ENCODE measurements at regions not wholly inside any gene's neighbourhood (a gene's known extent, or its start where the extent isn't known, plus 50 kb on each side); places are given as distances from the start of the nearest gene placed in this dataset.
"Not testable (repeated sequence)": the region's sequence is repeated elsewhere in the genome, so short reads cannot be mapped to it uniquely, and the experiment has no call there.

DNA sequence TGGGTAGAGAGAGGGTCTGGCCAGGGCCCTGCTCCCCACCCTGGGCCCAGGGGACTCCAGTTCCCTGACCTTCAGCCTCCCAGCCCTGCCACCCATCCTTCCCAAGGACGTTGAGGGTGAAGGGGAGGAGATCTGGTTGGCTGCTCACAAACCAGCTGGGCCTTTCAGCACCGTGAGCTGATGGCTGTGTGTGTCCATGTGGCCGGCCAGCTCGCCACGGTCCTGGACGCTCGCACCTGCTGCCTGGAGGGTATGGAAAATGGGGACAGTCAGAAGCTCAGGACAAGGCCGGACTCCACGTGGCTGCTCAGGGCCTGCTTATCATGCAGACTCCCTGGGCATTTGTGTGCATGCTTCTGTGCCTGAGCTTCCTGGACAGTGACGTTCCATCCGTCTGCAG lies 110.3 kb downstream of the NPIPB11 start:
- 89 to 94% methylated on average over 11 of the region's 11 CpGs for WGBS, 2 donors
- intact Hi-C loops (cut with DNase I; ENCODE audit: low total_unique reads); H3K4me3 ChIP-seq (ENCODE audit: low read depth, poor library complexity, severe bottlenecking): not testable (repeated sequence)
- peak in 1 of 2 donors; percentile 75 for DNase-seq (ENCODE audit: low spot score in 2 of 2)

DNA sequence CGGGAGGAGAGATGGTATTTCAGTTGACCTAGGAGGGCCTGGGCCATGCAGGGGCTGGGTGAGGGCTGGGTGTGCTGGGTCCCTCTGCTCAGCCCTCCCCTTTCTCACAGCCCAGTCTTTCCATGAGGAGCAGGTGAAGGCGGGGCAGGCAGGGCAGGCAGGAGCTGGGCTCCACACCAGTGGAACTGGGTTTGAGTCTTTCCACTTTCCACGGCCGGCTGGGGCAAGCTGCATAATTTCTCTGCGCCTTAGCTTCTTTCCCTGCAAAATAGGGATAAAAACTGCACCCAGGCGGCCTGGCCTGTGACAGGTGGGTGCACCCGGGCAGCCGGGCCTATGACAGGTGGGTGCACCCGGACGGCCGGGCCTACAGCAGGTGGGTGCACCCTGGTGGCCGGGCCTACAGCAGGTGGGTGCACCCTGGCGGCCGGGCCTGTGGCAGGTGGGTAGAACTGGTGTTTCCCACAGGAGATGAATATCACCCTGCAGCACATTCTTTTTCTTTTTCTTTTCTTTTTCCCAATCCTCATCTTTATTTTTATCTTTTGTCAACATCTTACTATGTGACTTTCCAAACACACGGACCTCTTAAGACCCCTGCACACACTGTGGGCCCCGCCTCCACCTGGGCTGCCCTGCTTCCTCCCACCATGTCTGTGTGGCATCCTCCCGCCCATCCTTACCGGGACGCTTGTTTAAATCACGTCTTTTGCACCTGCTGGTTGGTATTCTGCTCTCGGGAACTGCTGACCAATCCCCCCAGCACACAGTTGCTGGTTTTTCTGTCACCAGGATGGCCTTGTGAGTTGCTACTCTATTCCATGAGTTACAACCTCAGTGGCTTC lies 111.3 kb downstream of the NPIPB11 start:
- intact Hi-C loops (cut with DNase I; ENCODE audit: low total_unique reads); H3K4me3 ChIP-seq (ENCODE audit: low read depth, poor library complexity, severe bottlenecking): not testable (repeated sequence)
- DNase-seq (ENCODE audit: low spot score in 2 of 2), result peak in 1 of 2 donors; percentile 76
- WGBS, 2 donors, result 93 to 95% methylated on average over 15 to 21 of the region's 21 CpGs

DNA sequence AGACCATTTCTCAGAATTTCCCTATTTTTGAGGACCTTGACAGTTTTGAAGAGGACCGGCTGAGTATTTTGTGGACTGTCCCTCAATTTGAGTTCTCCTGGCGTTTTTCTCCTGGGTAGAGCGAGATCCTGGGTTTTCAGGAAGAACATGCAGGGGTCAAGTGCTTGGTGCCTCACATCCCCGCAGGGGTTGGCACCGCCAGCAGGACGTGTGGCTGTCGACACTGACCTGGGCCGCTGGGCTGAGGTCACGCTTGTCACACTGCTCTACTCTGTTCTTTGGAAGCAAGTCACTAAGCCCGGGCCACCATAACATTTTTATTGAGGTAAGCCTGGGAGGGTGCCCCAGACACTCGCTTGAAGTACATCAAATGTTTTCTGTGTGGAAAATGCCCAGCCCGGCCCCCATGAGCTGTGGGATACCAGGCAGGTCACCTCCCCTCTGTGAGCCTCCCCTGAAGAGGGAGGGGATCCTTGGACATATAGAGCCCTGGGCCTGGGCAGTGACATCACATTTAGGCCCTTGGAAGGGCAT lies 112.0 kb downstream of the NPIPB11 start:
- H3K4me3 ChIP-seq (ENCODE audit: low read depth, poor library complexity, severe bottlenecking); intact Hi-C loops (cut with DNase I; ENCODE audit: low total_unique reads): not testable (repeated sequence)
- peak in 1 of 2 donors; percentile 74 for DNase-seq (ENCODE audit: low spot score in 2 of 2)
- 94 to 95% methylated on average over 12 of the region's 12 CpGs for WGBS, 2 donors

DNA sequence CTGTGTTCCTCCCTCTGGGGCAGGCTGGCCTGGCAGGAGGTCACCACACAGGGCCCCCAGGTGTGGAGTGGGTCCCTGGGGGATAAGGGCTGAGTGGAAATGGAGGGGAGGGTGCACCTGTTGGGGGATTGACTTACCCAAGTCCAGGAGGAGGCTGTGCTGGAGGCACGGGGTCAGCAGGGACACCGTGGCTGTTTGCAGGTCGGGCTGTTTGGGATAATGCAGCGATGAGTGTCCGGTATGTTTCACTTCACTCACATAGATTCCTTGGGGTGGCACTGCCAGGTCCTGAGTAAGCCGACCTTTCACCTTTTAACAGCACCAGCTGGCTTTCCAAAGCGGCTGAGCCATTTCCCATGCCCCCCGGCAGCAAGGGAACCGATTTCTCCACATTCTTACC lies 113.0 kb downstream of the NPIPB11 start:
- intact Hi-C loops (cut with DNase I; ENCODE audit: low total_unique reads), result not testable (repeated sequence)

DNA sequence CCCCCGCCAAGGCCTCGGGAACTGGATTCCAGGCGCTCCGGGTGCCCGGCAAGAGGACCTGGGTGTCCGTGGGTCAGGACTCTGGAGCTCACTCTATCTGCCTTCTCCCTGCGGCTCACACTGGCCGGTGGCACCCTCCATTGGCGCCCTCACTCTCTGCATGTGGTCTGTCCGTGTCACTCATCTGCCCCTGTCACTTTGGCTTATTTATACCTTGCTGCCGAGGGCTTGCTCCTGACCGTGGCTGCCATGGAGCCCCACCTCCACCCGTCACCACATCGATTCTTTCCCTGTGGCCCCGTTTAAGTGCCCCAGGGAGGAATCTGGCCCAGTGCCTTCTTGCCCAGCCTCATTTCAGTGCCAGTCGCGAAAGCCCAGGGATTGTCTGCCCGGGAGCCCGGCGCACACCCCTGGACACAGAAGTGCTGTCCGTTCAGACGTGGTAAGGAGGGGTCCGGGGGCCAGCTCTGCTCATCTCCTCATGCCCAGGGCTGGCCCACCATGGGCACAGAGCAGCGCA lies 113.5 kb downstream of the NPIPB11 start:
- DNase-seq (ENCODE audit: low spot score in 2 of 2), result peak in 1 of 2 donors; percentile 85
- 81 to 91% methylated on average over 14 to 22 of the region's 24 CpGs for WGBS, 2 donors
- H3K4me3 ChIP-seq (ENCODE audit: low read depth, poor library complexity, severe bottlenecking); intact Hi-C loops (cut with DNase I; ENCODE audit: low total_unique reads): not testable (repeated sequence)

More for the DNA sequence above, 113.0 kb downstream of the NPIPB11 start:
- 92 to 96% methylated on average over 5 to 7 of the region's 9 CpGs for WGBS, 2 donors
- H3K4me3 ChIP-seq (ENCODE audit: low read depth, poor library complexity, severe bottlenecking), result not testable (repeated sequence)
- peak in 1 of 2 donors; percentile 75 for DNase-seq (ENCODE audit: low spot score in 2 of 2)

DNA sequence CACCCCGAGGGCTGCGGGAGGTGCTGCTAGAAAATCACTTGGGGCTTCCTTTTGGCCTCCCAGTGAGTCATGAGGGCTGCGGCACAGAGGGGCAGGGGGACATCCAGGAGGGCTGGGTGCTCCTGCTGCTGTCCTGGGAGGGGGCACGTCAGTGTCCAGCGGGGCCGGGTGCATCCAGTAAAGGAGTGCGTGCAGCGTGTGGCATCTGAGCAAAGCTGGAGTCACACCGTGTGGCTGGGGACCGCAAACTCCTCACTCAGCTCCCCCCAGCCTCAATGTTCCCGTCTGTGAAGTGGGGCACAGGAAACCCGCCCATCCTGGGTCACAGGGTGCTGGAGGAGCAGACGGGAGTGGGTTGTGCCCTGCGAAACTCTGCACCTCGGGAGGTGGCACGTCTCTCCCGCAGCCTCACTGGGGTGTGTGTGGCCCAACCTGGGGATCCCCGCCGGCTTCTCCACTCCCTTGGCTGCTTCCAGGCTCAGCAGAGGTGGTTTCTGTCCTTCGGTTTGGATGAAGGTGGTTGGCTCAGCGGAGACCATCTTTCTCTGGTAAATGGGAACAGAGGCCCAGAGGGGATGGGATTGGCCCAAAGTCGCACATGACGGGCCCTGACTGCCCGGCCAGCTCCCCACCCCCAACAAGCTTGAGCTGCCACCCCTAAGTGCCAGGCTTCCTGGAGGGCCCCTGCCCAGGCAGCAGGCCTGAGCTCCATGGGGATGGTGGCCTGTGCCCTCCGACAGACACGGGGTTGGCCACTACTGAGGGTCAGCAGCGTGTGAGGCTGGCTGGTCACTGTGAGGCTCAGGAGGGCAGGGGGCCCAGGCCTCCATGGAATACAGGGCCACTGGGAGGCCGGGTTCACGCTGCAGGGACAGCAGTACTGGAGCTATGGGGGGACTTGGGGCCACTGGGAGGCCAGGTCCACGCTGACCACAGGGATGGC lies 114.9 kb downstream of the NPIPB11 start:
- DNase-seq (ENCODE audit: low spot score in 2 of 2), result peak in 1 of 2 donors; percentile 88
- H3K4me3 ChIP-seq (ENCODE audit: low read depth, poor library complexity, severe bottlenecking); intact Hi-C loops (cut with DNase I; ENCODE audit: low total_unique reads): not testable (repeated sequence)
- 61 to 63% methylated on average over 12 to 19 of the region's 30 CpGs for WGBS, 2 donors

DNA sequence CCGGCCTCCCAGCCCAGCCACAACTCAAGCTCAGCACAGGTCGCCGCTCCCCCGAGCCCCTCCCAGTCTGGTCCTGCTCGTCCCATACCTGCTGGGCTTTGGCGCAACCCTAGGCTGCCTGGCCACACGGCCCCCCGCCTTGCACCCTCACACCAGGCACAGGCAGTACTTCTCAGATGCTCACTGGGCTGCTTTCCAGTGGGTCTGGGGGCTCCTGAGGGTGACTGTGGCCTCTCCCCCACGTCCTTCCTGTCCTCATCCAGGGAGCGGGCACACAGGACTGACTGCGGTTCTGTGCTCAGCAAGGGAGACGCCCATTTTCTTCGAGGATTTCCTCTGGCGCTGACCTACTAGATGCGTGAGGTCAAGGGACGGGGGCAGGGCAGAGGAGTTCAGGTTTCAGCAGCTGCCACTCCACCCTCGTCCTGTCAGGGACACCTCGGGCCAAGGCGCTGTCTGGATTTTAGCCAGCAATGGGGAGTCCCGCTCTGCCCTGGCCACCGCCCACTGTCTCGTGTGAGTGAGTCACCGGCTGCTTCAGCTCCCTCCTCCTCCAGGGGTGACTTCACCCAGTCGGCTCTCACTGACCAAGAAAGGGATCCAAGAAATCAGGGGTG lies 115.8 kb downstream of the NPIPB11 start:
- H3K4me3 ChIP-seq (ENCODE audit: low read depth, poor library complexity, severe bottlenecking), result no peak overlapping the region
- TF ChIP-seq, protein P1, sequence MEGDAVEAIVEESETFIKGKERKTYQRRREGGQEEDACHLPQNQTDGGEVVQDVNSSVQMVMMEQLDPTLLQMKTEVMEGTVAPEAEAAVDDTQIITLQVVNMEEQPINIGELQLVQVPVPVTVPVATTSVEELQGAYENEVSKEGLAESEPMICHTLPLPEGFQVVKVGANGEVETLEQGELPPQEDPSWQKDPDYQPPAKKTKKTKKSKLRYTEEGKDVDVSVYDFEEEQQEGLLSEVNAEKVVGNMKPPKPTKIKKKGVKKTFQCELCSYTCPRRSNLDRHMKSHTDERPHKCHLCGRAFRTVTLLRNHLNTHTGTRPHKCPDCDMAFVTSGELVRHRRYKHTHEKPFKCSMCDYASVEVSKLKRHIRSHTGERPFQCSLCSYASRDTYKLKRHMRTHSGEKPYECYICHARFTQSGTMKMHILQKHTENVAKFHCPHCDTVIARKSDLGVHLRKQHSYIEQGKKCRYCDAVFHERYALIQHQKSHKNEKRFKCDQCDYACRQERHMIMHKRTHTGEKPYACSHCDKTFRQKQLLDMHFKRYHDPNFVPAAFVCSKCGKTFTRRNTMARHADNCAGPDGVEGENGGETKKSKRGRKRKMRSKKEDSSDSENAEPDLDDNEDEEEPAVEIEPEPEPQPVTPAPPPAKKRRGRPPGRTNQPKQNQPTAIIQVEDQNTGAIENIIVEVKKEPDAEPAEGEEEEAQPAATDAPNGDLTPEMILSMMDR (IDR thresholded peaks at IDR 0.05), result no peak
- no peak for TF ChIP-seq POLR2A (IDR thresholded peaks at IDR 0.05)
- WGBS, 2 donors, result 17 to 20% methylated on average over 15 to 18 of the region's 24 CpGs
- intact Hi-C loops (cut with DNase I; ENCODE audit: low total_unique reads), result no loop called here
- peak; percentile 98 to 99 for DNase-seq (ENCODE audit: low spot score in 2 of 2)

DNA sequence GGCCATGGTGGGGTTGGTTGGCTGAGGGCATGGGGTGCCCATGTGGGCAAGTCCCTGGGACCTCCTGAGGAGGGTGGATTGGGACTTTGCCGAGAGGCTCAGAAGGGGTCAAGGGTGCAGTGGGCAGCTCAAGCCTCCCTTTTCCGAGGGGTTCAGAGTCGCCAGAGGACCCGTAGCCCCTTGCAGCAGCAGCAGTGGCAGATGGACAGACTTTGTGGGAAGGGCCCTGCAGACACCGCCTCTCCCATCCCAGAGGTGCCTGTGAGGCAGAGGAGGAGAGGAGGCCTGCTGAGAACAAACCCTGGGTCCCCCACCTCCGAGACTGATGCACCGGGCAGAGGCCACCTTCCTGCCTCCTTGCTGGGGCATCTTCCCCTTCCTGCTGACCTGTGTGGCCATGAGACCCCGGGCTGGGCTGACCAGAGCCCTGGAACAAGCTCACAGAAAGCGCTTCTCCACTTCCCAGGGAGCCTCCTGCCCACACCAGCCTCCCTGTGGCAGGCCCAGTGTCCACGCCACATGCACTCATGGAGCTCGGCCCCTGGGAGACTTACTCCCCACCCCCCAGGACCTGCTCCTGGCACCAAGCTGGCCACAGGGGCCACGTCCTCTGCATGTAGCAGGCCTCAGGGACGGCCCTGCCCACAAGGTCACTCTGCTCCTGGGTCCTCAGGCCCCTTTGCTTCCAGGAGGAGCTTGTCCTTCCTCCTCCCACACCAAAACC lies 116.8 kb downstream of the NPIPB11 start:
- DNase-seq (ENCODE audit: low spot score in 2 of 2), result peak in 1 of 2 donors; percentile 84
- 80 to 91% methylated on average over 5 to 8 of the region's 13 CpGs for WGBS, 2 donors
- H3K4me3 ChIP-seq (ENCODE audit: low read depth, poor library complexity, severe bottlenecking); intact Hi-C loops (cut with DNase I; ENCODE audit: low total_unique reads): not testable (repeated sequence)

DNA sequence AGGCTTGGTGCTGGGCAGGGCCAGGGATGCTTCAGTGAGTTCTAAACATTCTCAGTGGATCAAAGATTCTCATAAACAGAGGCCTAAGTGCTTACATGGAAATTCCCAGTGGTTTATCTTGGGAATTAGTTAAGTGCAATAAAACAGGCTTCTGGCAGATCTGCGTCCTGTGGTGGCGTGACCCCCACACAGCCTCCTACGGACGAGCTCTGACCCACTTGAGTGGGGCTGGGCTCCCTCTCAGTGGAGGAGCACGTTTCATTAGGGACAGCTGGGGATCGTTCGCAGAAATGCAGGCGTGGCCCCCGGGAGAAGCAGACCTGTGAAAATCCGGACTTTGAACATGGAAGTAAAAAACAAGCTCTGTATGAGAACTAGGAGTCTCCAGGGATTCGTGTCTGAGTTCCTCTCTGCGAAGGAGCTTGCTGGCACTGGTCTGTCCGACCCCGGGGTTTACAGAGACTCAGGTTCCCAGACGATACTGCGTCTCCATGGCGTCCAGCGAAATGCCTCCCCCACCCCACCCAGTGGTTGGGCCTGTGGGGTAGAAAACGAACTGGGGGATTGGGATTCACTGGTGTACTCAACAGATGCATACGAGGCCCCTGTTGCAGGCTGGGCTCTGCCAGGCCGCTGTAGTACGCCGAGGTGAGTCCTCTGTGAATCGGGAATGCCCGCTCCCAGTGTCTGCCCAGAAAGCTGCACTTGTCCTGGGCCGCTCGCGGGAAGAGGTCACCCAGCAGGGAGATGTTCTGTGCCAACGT lies 117.6 kb downstream of the NPIPB11 start:
- intact Hi-C loops (cut with DNase I; ENCODE audit: low total_unique reads); H3K4me3 ChIP-seq (ENCODE audit: low read depth, poor library complexity, severe bottlenecking): not testable (repeated sequence)
- WGBS, 2 donors, result 74 to 79% methylated on average over 29 of the region's 29 CpGs
- peak in 1 of 2 donors; percentile 87 for DNase-seq (ENCODE audit: low spot score in 2 of 2)

DNA sequence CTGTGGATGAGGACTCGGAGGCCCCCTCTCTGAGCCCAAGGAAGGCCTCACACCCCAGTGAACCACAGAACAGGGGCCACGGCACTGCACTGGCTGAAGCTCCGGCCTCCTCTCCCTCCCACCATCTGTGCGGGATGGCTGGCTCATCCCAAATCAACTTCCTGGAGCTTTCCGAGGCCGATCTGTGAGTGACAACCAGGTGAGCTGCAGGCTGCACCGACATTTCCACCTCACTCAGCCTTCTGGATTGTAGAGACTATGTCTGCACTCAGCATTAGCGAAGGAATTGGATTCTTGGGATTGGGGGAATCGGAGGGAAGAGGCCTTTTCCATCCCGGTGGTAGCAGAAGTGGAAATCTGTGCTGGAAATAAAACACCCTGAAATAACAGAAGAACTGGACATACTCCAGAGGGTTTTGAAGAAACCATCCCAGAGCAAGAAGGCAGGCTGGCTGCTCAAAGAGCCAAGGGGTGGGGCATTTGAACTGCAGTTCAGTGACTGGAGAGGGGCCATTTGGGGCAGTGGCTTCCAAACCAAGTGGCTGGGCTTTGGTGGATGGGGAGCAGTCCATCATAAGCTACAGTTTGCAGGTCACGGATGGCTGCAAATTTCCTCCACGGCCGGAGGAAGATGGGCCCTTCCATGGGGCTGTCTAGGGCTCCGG lies 118.5 kb downstream of the NPIPB11 start:
- WGBS, 2 donors, result 57 to 62% methylated on average over 10 of the region's 14 CpGs
- intact Hi-C loops (cut with DNase I; ENCODE audit: low total_unique reads); H3K4me3 ChIP-seq (ENCODE audit: low read depth, poor library complexity, severe bottlenecking): not testable (repeated sequence)
- peak in 1 of 2 donors; percentile 85 for DNase-seq (ENCODE audit: low spot score in 2 of 2)

DNA sequence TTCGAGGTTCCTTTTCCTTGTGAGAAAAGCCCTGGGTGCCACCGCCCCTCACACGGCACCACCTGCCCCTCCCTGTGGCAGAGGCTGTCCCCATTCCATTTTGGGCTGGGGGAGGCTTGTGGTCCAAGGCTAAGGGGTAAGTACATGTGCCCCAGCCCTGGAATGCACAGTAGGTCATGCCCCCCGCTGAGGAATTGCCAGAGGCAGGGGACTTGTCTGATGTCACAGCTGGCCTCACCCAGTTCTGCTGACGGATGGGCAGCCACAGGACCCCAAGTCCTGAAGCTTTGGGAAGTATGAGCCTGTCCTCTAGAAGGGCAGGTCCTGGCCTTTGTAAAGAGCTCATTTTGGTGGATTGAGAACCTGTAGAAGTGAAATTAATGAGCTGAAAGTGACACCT lies 119.3 kb downstream of the NPIPB11 start:
- DNase-seq (ENCODE audit: low spot score in 2 of 2), result peak in 1 of 2 donors; percentile 81
- WGBS, 2 donors, result 84 to 93% methylated on average over 5 of the region's 5 CpGs
- intact Hi-C loops (cut with DNase I; ENCODE audit: low total_unique reads); H3K4me3 ChIP-seq (ENCODE audit: low read depth, poor library complexity, severe bottlenecking): not testable (repeated sequence)
